ENCODE measurements at regions not wholly inside any gene's neighbourhood (a gene's known extent, or its start where the extent isn't known, plus 50 kb on each side); places are given as distances from the start of the nearest gene placed in this dataset.

DNA sequence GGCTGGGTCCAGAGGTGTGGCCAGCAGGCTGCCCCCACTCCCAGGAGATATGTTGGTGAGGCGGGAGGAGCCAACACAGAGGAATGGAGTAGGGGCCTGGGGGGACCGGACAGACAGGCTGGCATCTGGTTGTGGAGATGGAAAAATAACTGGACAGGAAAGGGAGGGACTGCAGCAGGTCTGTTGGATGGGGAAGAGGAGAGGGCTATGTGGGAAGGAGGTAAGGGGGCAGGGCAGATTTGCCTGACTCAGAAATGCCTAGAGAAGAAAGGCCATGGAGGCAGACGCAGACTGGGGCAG is 160.4 kb downstream of the TRIM29 start:
- H3K9me3 ChIP-seq (ENCODE audit: control extremely low read depth in 1 of 5, control insufficient read depth in 4 of 5, insufficient read depth in 2 of 5, low read depth in 1 of 5, low read length in 4 of 5) = peaks cover 0 to 3% (median 0%) of the 10 kb centered on the region in 5 experiments
- H3K4me1 ChIP-seq (ENCODE audit: control extremely low read depth in 1 of 4, control insufficient read depth in 4 of 4, insufficient read depth in 4 of 4, low read length in 3 of 4) = no peaks in the 10 kb centered on the region
- WGBS (ENCODE audit: insufficient coverage) = 64% methylated on average over 2 of the region's 3 CpGs
- no peak overlapping the region for H3K27ac ChIP-seq (ENCODE audit: insufficient read depth in 1 of 2, low read depth in 1 of 2, low read length in 2 of 2, poor library complexity in 1 of 2, severe bottlenecking in 2 of 2)
- POLR2A ChIA-PET = no interaction called here
- DNase-seq = no peak
- CTCF ChIA-PET = no interaction called here
- H3K4me3 ChIP-seq (ENCODE audit: control insufficient read depth in 1 of 7, extremely low read depth in 1 of 7, insufficient read depth in 4 of 7, low read depth in 2 of 7, low read length in 6 of 7) = no peak overlapping the region
- H3K36me3 ChIP-seq (ENCODE audit: control insufficient read depth in 4 of 4, insufficient read depth in 4 of 4, low read length in 3 of 4) = no peaks in the 10 kb centered on the region
- H3K27me3 ChIP-seq (replicated peaks in 2 of 5; ENCODE audit: control insufficient read depth in 4 of 5, insufficient read depth in 5 of 5, low read length in 4 of 5) = peaks cover 0 to 72% (median 6%) of the 10 kb centered on the region in 5 experiments

DNA sequence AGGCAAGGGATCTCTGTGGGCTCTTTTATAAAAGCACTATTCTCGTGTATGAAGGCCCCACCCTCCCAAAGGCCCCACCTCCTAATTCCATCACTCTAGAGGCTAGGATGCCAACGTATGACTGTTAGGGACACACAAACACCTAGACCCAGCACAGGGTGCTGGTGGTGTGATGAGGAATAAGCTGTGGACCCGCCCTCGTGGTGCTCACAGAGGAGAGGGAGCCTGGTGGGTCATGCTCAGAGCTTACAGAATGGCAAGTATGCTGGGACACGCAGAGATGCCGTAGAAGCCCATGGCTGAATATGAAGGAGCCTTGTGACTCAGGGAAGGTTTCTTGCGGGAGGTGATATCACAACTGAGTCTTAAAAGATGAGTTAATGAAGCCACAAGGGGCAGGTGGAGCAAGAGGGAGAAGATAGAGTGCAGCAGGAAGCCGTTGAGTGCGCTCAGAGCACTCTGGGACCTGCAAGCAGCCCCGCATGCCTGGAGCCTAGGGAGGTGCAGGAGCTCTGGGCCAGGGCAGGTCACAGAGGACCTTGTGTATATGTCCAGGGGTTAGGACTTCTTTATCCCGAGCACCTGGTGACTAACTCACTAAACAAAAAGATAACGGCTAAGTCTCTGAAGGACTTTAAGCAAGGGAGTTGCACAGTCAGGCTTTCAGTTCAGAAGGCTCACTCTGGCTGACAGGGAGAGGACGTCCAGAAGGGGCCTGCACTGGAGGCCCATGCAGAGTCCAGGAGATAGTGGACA is 160.9 kb downstream of the TRIM29 start:
- Histone ChIP-seq H3K27ac (ENCODE audit: insufficient read depth in 1 of 2, low read depth in 1 of 2, low read length in 2 of 2, poor library complexity in 1 of 2, severe bottlenecking in 2 of 2) (no peak overlapping the region), H3K36me3 (ENCODE audit: control insufficient read depth in 4 of 4, insufficient read depth in 4 of 4, low read length in 3 of 4) (no peaks in the 10 kb centered on the region), H3K27me3 (replicated peaks in 2 of 5; ENCODE audit: control insufficient read depth in 4 of 5, insufficient read depth in 5 of 5, low read length in 4 of 5) (peaks cover 0 to 67% (median 6%) of the 10 kb centered on the region in 5 experiments), H3K4me3 (ENCODE audit: control insufficient read depth in 1 of 7, extremely low read depth in 1 of 7, insufficient read depth in 4 of 7, low read depth in 2 of 7, low read length in 6 of 7) (no peak overlapping the region), H3K4me1 (ENCODE audit: control extremely low read depth in 1 of 4, control insufficient read depth in 4 of 4, insufficient read depth in 4 of 4, low read length in 3 of 4) (no peaks in the 10 kb centered on the region), H3K9me3 (ENCODE audit: control extremely low read depth in 1 of 5, control insufficient read depth in 4 of 5, insufficient read depth in 2 of 5, low read depth in 1 of 5, low read length in 4 of 5) (peaks cover 0 to 4% (median 0%) of the 10 kb centered on the region in 5 experiments)
- WGBS (ENCODE audit: insufficient coverage) = 90% methylated on average over 9 of the region's 13 CpGs
- POLR2A ChIA-PET = no interaction called here
- CTCF ChIA-PET = no interaction called here
- no peak for DNase-seq

DNA sequence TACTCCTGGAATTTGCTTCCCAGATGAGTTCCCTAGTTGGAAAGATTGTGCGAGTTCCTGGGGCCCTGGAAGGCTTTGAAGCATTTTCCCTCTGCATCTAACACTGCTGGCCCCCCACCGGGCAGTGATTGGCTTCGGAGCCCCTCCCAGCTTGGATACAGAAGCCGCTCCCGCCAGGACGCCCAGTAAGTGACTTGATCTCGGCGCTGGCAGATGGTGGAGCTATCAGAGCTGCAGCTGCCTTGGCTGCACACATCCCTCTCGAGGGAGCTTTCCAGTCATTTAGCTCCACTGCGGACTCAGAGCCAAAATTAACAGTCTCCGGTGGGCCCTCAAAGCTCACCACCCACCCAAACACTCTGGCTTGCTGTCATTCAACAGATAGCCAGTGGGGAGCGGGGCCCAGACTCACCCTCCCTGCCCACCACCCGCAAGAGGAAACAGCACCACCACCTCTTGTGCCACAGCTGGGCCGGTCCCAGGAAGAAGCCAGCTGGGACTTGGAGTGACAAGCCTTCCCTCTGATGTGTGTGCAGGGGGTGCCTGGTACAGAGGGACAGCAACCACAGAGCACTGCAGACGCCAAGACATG is 162.3 kb downstream of the TRIM29 start:
- H3K9me3 ChIP-seq (ENCODE audit: control extremely low read depth in 1 of 5, control insufficient read depth in 4 of 5, insufficient read depth in 2 of 5, low read depth in 1 of 5, low read length in 4 of 5) = peaks cover 0 to 4% (median 0%) of the 10 kb centered on the region in 5 experiments
- H3K27me3 ChIP-seq (replicated peaks in 2 of 5; ENCODE audit: control insufficient read depth in 4 of 5, insufficient read depth in 5 of 5, low read length in 4 of 5) = peaks cover 0 to 55% (median 6%) of the 10 kb centered on the region in 5 experiments
- POLR2A ChIA-PET = no interaction called here
- H3K27ac ChIP-seq (ENCODE audit: insufficient read depth in 1 of 2, low read depth in 1 of 2, low read length in 2 of 2, poor library complexity in 1 of 2, severe bottlenecking in 2 of 2) = no peak overlapping the region
- 50% methylated on average over 13 of the region's 15 CpGs for WGBS (ENCODE audit: insufficient coverage)
- CTCF ChIA-PET = no interaction called here
- no peaks in the 10 kb centered on the region for H3K36me3 ChIP-seq (ENCODE audit: control insufficient read depth in 4 of 4, insufficient read depth in 4 of 4, low read length in 3 of 4)
- H3K4me1 ChIP-seq (ENCODE audit: control extremely low read depth in 1 of 4, control insufficient read depth in 4 of 4, insufficient read depth in 4 of 4, low read length in 3 of 4) = no peaks in the 10 kb centered on the region
- no peak for DNase-seq
- H3K4me3 ChIP-seq (ENCODE audit: control insufficient read depth in 1 of 7, extremely low read depth in 1 of 7, insufficient read depth in 4 of 7, low read depth in 2 of 7, low read length in 6 of 7) = no peak overlapping the region

DNA sequence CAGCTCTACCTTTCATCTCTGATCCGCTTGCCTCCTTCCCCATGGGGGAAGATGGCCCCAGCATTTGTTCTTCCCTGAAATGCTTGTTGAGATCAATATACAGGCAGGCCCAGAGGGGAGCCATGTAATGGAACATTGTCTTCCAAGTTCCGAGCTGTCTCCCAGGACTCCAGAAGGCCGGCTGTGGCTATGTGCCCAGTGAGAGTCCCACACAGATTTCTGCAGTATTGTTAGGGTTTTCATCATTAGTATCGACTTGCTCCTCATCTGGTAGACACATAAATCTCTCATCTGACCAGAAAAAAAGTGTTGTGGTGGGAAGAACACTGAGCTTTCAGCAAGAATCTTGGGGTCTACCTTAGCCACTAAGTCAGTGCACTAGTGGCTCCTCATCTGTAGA is 163.4 kb downstream of the TRIM29 start:
- 100% methylated on average over 1 of the region's 4 CpGs for WGBS (ENCODE audit: insufficient coverage)
- Histone ChIP-seq H3K4me3 (ENCODE audit: control insufficient read depth in 1 of 7, extremely low read depth in 1 of 7, insufficient read depth in 4 of 7, low read depth in 2 of 7, low read length in 6 of 7) (no peak overlapping the region), H3K27me3 (replicated peaks in 2 of 5; ENCODE audit: control insufficient read depth in 4 of 5, insufficient read depth in 5 of 5, low read length in 4 of 5) (peaks cover 0 to 49% (median 4%) of the 10 kb centered on the region in 5 experiments), H3K4me1 (ENCODE audit: control extremely low read depth in 1 of 4, control insufficient read depth in 4 of 4, insufficient read depth in 4 of 4, low read length in 3 of 4) (no peaks in the 10 kb centered on the region), H3K36me3 (ENCODE audit: control insufficient read depth in 4 of 4, insufficient read depth in 4 of 4, low read length in 3 of 4) (no peaks in the 10 kb centered on the region), H3K27ac (ENCODE audit: insufficient read depth in 1 of 2, low read depth in 1 of 2, low read length in 2 of 2, poor library complexity in 1 of 2, severe bottlenecking in 2 of 2) (no peak overlapping the region), H3K9me3 (ENCODE audit: control extremely low read depth in 1 of 5, control insufficient read depth in 4 of 5, insufficient read depth in 2 of 5, low read depth in 1 of 5, low read length in 4 of 5) (peaks cover 0 to 4% (median 0%) of the 10 kb centered on the region in 5 experiments)
- ChIA-PET CTCF (interaction anchor here (1.5 kb wide), 1 partner anchor 38 kb away, joined by 4 read pairs; no protein-coding TSS in a partner anchor), POLR2A (no interaction called here)
- no peak for DNase-seq

DNA sequence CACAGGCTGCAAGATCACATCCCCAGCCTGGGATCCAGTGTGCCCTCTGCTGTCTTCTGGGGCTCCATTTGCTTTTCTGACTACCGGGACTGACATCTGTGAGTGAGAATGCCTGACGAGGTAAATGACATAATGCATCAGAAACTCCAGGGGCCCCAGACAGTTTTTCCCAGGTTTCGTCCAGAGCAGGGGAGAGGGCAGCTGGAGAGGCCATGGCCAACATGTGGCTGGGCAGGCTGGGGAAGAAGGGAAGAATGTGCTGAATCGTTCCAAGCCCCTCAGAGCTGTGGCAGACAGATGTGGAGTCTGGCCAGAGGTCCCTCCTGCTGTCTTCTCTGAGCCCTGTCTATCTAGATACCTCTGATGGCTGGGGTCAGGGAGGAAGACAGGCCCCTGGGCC is 163.9 kb downstream of the TRIM29 start:
- DNase-seq = no peak
- Histone ChIP-seq H3K27me3 (replicated peaks in 2 of 5; ENCODE audit: control insufficient read depth in 4 of 5, insufficient read depth in 5 of 5, low read length in 4 of 5) (peaks cover 0 to 46% (median 4%) of the 10 kb centered on the region in 5 experiments), H3K27ac (ENCODE audit: insufficient read depth in 1 of 2, low read depth in 1 of 2, low read length in 2 of 2, poor library complexity in 1 of 2, severe bottlenecking in 2 of 2) (no peak overlapping the region), H3K9me3 (ENCODE audit: control extremely low read depth in 1 of 5, control insufficient read depth in 4 of 5, insufficient read depth in 2 of 5, low read depth in 1 of 5, low read length in 4 of 5) (peaks cover 0 to 4% (median 0%) of the 10 kb centered on the region in 5 experiments), H3K4me3 (ENCODE audit: control insufficient read depth in 1 of 7, extremely low read depth in 1 of 7, insufficient read depth in 4 of 7, low read depth in 2 of 7, low read length in 6 of 7) (no peak overlapping the region), H3K4me1 (ENCODE audit: control extremely low read depth in 1 of 4, control insufficient read depth in 4 of 4, insufficient read depth in 4 of 4, low read length in 3 of 4) (no peaks in the 10 kb centered on the region), H3K36me3 (ENCODE audit: control insufficient read depth in 4 of 4, insufficient read depth in 4 of 4, low read length in 3 of 4) (no peaks in the 10 kb centered on the region)
- ChIA-PET CTCF (interaction anchor here (1.5 kb wide), 1 partner anchor 39 kb away, joined by 4 read pairs; no protein-coding TSS in a partner anchor), POLR2A (interaction anchor here (0.7 kb wide), 1 partner anchor 11 kb away, joined by 3 read pairs; no protein-coding TSS in a partner anchor)
- 81% methylated on average over 4 of the region's 4 CpGs for WGBS (ENCODE audit: insufficient coverage)

DNA sequence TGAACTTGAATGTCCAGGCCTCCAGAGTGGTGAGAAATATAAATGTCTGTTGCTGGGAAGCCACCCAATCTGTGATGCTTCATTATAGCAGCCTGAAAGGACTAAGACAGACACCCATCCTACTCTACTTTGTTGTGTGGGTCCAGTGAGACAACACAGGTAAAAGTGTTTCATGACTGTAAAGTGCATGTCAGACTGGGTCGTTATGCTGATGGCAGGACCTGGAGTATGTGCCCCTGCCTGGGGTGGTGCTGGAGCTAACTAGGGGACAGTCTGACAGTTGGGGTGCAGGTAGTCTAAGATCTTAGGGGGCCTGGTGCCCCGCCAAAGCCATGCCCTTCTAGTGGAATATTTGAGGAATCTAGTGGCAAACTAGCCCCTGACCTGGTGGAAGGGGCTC is 165.6 kb downstream of the TRIM29 start:
- CTCF ChIA-PET = no interaction called here

DNA sequence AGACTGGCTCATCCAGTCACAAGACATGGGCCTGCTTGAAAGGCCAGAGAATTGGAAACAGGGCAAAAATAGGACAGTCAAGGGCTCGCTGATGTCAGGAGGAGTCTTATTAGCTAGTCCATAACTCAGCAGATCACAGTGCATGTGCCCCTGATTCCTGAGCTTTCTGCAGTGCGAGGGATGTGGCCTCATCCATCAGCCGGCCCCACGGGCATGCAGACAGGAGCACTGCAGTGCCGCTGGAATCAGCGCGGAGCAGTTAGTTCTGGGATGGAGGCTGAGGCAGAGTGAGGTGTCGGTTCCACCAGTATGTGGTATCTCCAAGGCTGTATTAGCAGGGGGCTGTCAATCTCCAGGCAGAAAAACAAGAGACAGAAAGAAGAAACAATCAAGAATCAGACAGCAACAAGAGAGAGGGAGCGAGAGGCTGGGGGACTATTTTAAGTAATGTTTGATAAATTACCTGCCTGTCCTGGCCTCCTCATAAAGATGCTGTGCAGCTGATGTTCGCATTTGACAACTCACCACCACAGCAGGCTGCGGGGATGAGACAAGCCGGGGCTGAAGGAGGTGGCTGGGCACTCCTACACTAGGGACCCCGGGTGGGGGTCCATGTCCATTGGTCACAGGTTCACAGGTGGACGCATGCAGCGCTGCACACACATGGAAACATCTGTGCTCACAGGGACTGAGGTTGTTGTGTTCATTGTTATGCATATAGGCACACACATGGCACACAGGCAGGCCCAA is 167.2 kb downstream of the TRIM29 start:
- CTCF ChIA-PET = no interaction called here
- peaks cover 0 to 21% (median 0%) of the 10 kb centered on the region in 5 experiments for H3K27me3 ChIP-seq (replicated peaks in 2 of 5; ENCODE audit: control insufficient read depth in 4 of 5, insufficient read depth in 5 of 5, low read length in 4 of 5)

More for the DNA sequence above, 165.6 kb downstream of the TRIM29 start:
- H3K36me3 ChIP-seq (ENCODE audit: control insufficient read depth in 4 of 4, insufficient read depth in 4 of 4, low read length in 3 of 4) = no peaks in the 10 kb centered on the region
- POLR2A ChIA-PET = no interaction called here
- peaks cover 0 to 4% (median 0%) of the 10 kb centered on the region in 5 experiments for H3K9me3 ChIP-seq (ENCODE audit: control extremely low read depth in 1 of 5, control insufficient read depth in 4 of 5, insufficient read depth in 2 of 5, low read depth in 1 of 5, low read length in 4 of 5)
- WGBS (ENCODE audit: insufficient coverage) = 90% methylated on average over 2 of the region's 2 CpGs
- H3K4me3 ChIP-seq (ENCODE audit: control insufficient read depth in 1 of 7, extremely low read depth in 1 of 7, insufficient read depth in 4 of 7, low read depth in 2 of 7, low read length in 6 of 7) = no peak overlapping the region
- H3K27me3 ChIP-seq (replicated peaks in 2 of 5; ENCODE audit: control insufficient read depth in 4 of 5, insufficient read depth in 5 of 5, low read length in 4 of 5) = peaks cover 0 to 32% (median 2%) of the 10 kb centered on the region in 5 experiments
- no peak overlapping the region for H3K27ac ChIP-seq (ENCODE audit: insufficient read depth in 1 of 2, low read depth in 1 of 2, low read length in 2 of 2, poor library complexity in 1 of 2, severe bottlenecking in 2 of 2)
- no peak for DNase-seq
- H3K4me1 ChIP-seq (ENCODE audit: control extremely low read depth in 1 of 4, control insufficient read depth in 4 of 4, insufficient read depth in 4 of 4, low read length in 3 of 4) = no peaks in the 10 kb centered on the region

More for the DNA sequence above, 167.2 kb downstream of the TRIM29 start:
- POLR2A ChIA-PET = no interaction called here
- Histone ChIP-seq H3K4me1 (ENCODE audit: control extremely low read depth in 1 of 4, control insufficient read depth in 4 of 4, insufficient read depth in 4 of 4, low read length in 3 of 4) (no peaks in the 10 kb centered on the region), H3K27ac (ENCODE audit: insufficient read depth in 1 of 2, low read depth in 1 of 2, low read length in 2 of 2, poor library complexity in 1 of 2, severe bottlenecking in 2 of 2) (no peak overlapping the region), H3K9me3 (ENCODE audit: control extremely low read depth in 1 of 5, control insufficient read depth in 4 of 5, insufficient read depth in 2 of 5, low read depth in 1 of 5, low read length in 4 of 5) (peaks cover 0 to 4% (median 0%) of the 10 kb centered on the region in 5 experiments), H3K36me3 (ENCODE audit: control insufficient read depth in 4 of 4, insufficient read depth in 4 of 4, low read length in 3 of 4) (no peaks in the 10 kb centered on the region), H3K4me3 (ENCODE audit: control insufficient read depth in 1 of 7, extremely low read depth in 1 of 7, insufficient read depth in 4 of 7, low read depth in 2 of 7, low read length in 6 of 7) (no peak overlapping the region)
- DNase-seq = no peak
- WGBS (ENCODE audit: insufficient coverage) = 84% methylated on average over 15 of the region's 15 CpGs
